SK-N-SH (cell line): ENCODE measurements at regions not wholly inside any gene's neighbourhood (a gene's known extent, or its start where the extent isn't known, plus 50 kb on each side); places are given as distances from the start of the nearest gene placed in this dataset.

Experiments used
- CTCF ChIA-PET: fragments of 300-600, 350-600 bp; formaldehyde crosslinking; extraction: SDS; loops from one replicate; lab custom pipeline; 2021; lab: Yijun Ruan, JAX
- POLR2A ChIA-PET: fragments of 350-600 bp; sonication (Branson Sonifier 250); formaldehyde crosslinking; extraction: SDS; loops from one replicate; lab custom pipeline; 2020; ENCODE audit warnings: antibody characterized with exemption, inconsistent platforms; lab: Yijun Ruan, JAX
- DNase-seq: peaks from one replicate; pipeline ENCODE4 v3.0.0; 2012
- H2AFZ ChIP-seq: fragments of 200-600 bp; sonication (generic); 2 replicates; pipeline ENCODE4 v1.8.1; 2016; ENCODE audit warnings: antibody characterized with exemption, mild to moderate bottlenecking, low read depth
- H3F3A ChIP-seq: fragments of 200-600 bp; sonication (generic); replicated peaks from 2 replicates; pipeline ENCODE3; 2016; ENCODE audit warnings: antibody characterized with exemption, mild to moderate bottlenecking; ENCODE audit not compliant: insufficient read depth
- H3K27ac ChIP-seq, 2 experiments: fragments of 200-500 bp in 1 of 2; fragments of 200-600 bp in 1 of 2; sonication (Bioruptor generic) in 1 of 2; sonication (generic), shearing (Covaris generic) in 1 of 2; 2 replicates each; pipeline versions ENCODE4 v1.5.1 to v1.6.1; 2014 to 2016; ENCODE audit warnings: low read depth in 2 of 2, inconsistent platforms in 1 of 2, low read length in 1 of 2, mild to moderate bottlenecking in 1 of 2, mixed read lengths in 1 of 2
- H3K27me3 ChIP-seq: fragments of 200-600 bp; sonication (generic), shearing (Covaris generic); 2 replicates; pipeline ENCODE4 v1.6.1; 2016; ENCODE audit warnings: mixed run types; ENCODE audit not compliant: insufficient read depth
- H3K36me3 ChIP-seq, 2 experiments: fragments of 200-500 bp in 1 of 2; fragments of 200-600 bp in 1 of 2; sonication (Bioruptor generic) in 1 of 2; sonication (generic) in 1 of 2; replicated peaks in 1 of 2; 2 replicates each; pipeline versions ENCODE3 to v1.5.1; 2014 to 2016; ENCODE audit warnings: low read length in 1 of 2, mild to moderate bottlenecking in 1 of 2; ENCODE audit not compliant: insufficient read depth in 2 of 2, control insufficient read depth in 1 of 2
- H3K4me1 ChIP-seq, 2 experiments: fragments of 200-500 bp in 1 of 2; fragments of 200-600 bp in 1 of 2; sonication (Bioruptor generic) in 1 of 2; sonication (generic), shearing (Covaris generic) in 1 of 2; 2 replicates each; pipeline versions ENCODE4 v1.5.1 to v1.6.1; 2014 to 2016; ENCODE audit warnings: low read depth in 1 of 2, low read length in 1 of 2, mixed run types in 1 of 2; ENCODE audit not compliant: insufficient read depth in 2 of 2, control insufficient read depth in 1 of 2
- H3K4me2 ChIP-seq: fragments of 200-600 bp; sonication (generic), shearing (Covaris generic); 2 replicates; pipeline ENCODE4 v1.6.1; 2017; ENCODE audit warnings: mixed run types
- H3K4me3 ChIP-seq, 2 experiments: fragments of 200-500 bp in 1 of 2; fragments of 200-600 bp in 1 of 2; sonication (Bioruptor generic) in 1 of 2; sonication (generic), shearing (Covaris generic) in 1 of 2; 2 replicates each; pipeline versions ENCODE4 v1.5.1 to v1.8.1; 2014 to 2016; ENCODE audit warnings: low read depth in 2 of 2, inconsistent platforms in 1 of 2, low read length in 1 of 2, mild to moderate bottlenecking in 1 of 2, mixed read lengths in 1 of 2, moderate library complexity in 1 of 2
- H3K79me2 ChIP-seq: fragments of 200-600 bp; sonication (generic); 2 replicates; pipeline ENCODE4 v1.8.1; 2017; ENCODE audit warnings: mild to moderate bottlenecking; ENCODE audit not compliant: insufficient read depth
- H3K9ac ChIP-seq: fragments of 200-600 bp; sonication (generic); 2 replicates; pipeline ENCODE4 v1.6.1; 2017; ENCODE audit warnings: mixed run types
- H3K9me2 ChIP-seq: fragments of 200-600 bp; sonication (generic); 2 replicates; pipeline ENCODE4 v1.6.1; 2017; ENCODE audit warnings: mixed run types
- H3K9me3 ChIP-seq: fragments of 200-600 bp; sonication (generic); 2 replicates; pipeline ENCODE4 v1.6.1; 2017; ENCODE audit warnings: mixed run types, mild to moderate bottlenecking, moderate library complexity
- H4K20me1 ChIP-seq: fragments of 200-600 bp; sonication (generic); 2 replicates; pipeline ENCODE4 v1.6.1; 2017; ENCODE audit warnings: mild to moderate bottlenecking, mixed run types; ENCODE audit not compliant: insufficient read depth
- CHD2 ChIP-seq: fragments of 150-350 bp; IDR thresholded peaks from 2 replicates; pipeline ENCODE4 v1.6.1; 2018; ENCODE audit warnings: low read length; ENCODE audit not compliant: partially characterized antibody
- CTCF ChIP-seq: fragments of 200-600 bp; sonication (generic); IDR thresholded peaks from 2 replicates; pipeline ENCODE4 v1.6.1; 2017; ENCODE audit warnings: antibody characterized with exemption, mild to moderate bottlenecking, moderate library complexity
- ELF1 ChIP-seq: IDR thresholded peaks from 2 replicates; pipeline ENCODE4 v1.4.0; 2012
- EP300 ChIP-seq, 2 experiments: IDR thresholded peaks; 2 replicates each; pipeline versions ENCODE4 v1.4.0 to v1.6.1; 2012; ENCODE audit warnings: borderline replicate concordance in 1 of 2, low read depth in 1 of 2, low read length in 1 of 2
- FOSL2 ChIP-seq: IDR thresholded peaks from 2 replicates; pipeline ENCODE4 v1.4.0; 2012; ENCODE audit warnings: low read depth, mild to moderate bottlenecking, moderate library complexity, borderline replicate concordance
- FOXJ3 ChIP-seq: sonication (generic); formaldehyde crosslinking; IDR thresholded peaks from 2 replicates; pipeline ENCODE4 v1.5.1; 2020; ENCODE audit warnings: mild to moderate bottlenecking, missing genetic modification reagents
- GATA2 ChIP-seq: sonication (generic); formaldehyde crosslinking; IDR thresholded peaks from 2 replicates; pipeline ENCODE4 v1.5.0; 2020; ENCODE audit warnings: mild to moderate bottlenecking, missing genetic modification reagents
- MEF2A ChIP-seq: IDR thresholded peaks from 2 replicates; pipeline ENCODE4 v1.4.0; 2012; ENCODE audit warnings: low read depth, borderline replicate concordance
- NRF1 ChIP-seq: IDR thresholded peaks from 2 replicates; pipeline ENCODE4 v1.6.1; 2012; ENCODE audit warnings: low read depth, mild to moderate bottlenecking, low read length
- POLR2AphosphoS5 ChIP-seq: IDR thresholded peaks from 2 replicates; pipeline ENCODE4 v1.6.1; 2012; ENCODE audit warnings: low read depth, low read length
- RAD21 ChIP-seq: IDR thresholded peaks from 2 replicates; pipeline ENCODE4 v1.6.1; 2012; ENCODE audit warnings: mild to moderate bottlenecking, low read length
- RFX5 ChIP-seq: IDR thresholded peaks from 2 replicates; pipeline ENCODE4 v1.6.1; 2012; ENCODE audit warnings: mild to moderate bottlenecking, improper control_type of control experiment, low read length
- RXRA ChIP-seq: IDR thresholded peaks from 2 replicates; pipeline ENCODE4 v1.4.0; 2012; ENCODE audit warnings: low read depth, mild to moderate bottlenecking, borderline replicate concordance
- SIN3A ChIP-seq: IDR thresholded peaks from 2 replicates; pipeline ENCODE4 v1.6.1; 2012; ENCODE audit warnings: low read depth, mild to moderate bottlenecking, low read length, moderate library complexity, borderline replicate concordance
- SMC3 ChIP-seq: IDR thresholded peaks from 2 replicates; pipeline ENCODE4 v1.6.1; 2012; ENCODE audit warnings: low read depth, low read length, improper control_type of control experiment
- TCF12 ChIP-seq: IDR thresholded peaks from 2 replicates; pipeline ENCODE4 v1.4.0; 2012
- WGBS: methylation state at CpG from one replicate; pipeline ENCODE4 v1.1.6; 2017; ENCODE audit warnings: low lambda C conversion rate; 5-methylcytosine and 5-hydroxymethylcytosine counted together
- TF ChIP-seq, protein P1 (sequence below): fragments of 150-350 bp; IDR thresholded peaks from 2 replicates; pipeline ENCODE4 v1.6.1; 2017; ENCODE audit warnings: antibody characterized with exemption, low read length, low read depth, borderline replicate concordance
- TF ChIP-seq, protein P2 (sequence below): IDR thresholded peaks from 2 replicates; pipeline ENCODE4; 2012

DNA sequence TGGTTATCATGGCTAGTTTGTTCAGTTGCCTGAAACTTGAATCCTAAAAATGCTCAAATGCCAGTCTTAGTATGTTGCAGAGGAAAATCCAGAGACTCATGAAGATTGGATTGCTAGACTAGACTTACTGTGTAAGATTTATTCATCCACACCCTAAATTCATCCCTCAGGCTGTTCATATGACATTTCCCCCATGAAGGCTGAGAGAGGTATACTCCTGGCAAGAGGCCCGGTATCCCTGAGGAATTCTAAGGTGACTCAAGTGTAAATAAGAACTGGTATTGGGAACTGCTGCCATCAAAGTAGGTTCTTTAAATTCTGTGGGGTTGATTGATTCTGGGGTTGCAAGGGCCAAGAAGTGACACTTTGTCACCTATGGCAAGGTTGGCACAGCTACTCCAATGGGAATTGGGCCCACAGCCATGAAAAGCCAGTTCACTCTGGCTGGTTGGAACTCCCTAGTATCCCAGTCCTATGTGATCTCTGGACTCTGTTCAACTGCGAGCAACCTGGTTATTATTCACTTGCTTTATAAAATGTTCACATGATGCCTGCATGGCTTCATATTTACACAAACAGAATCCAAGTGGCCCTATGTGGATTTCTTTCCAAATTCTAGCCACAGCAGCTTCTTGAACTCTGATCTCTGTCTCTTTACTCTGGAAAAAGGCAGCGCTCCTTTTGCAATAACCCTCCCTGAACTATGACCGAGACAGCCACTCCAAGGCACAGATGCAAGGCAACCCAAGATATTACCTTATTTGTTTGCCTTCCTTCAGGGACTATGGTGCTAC lies 429.1 kb downstream of the CBLN2 start:
- Histone ChIP-seq H2AFZ (no peak overlapping the region), H3K4me1 (no peaks in the 10 kb centered on the region), H3K79me2 (no peaks in the 10 kb centered on the region), H3K9me3 (no peaks in the 10 kb centered on the region), H4K20me1 (no peaks in the 10 kb centered on the region), H3K4me3 (no peak overlapping the region), H3K4me2 (no peak overlapping the region), H3K36me3 (no peaks in the 10 kb centered on the region), H3K27ac (no peak overlapping the region), H3K27me3 (no peaks in the 10 kb centered on the region), H3K9me2 (no peaks in the 10 kb centered on the region)
- 67% methylated on average over 4 of the region's 4 CpGs for WGBS
- POLR2A ChIA-PET = no interaction called here
- no peak for DNase-seq
- CTCF ChIA-PET = no interaction called here
- no peak for TF ChIP-seq POLR2AphosphoS5
- no peak for TF ChIP-seq TCF12
- no peak for TF ChIP-seq FOSL2
- TF ChIP-seq CTCF = no peak
- TF ChIP-seq RXRA = no peak
- TF ChIP-seq GATA2 = no peak
- TF ChIP-seq EP300 (IDR thresholded peaks at IDR 0.05; ENCODE audit: borderline replicate concordance in 1 of 2, low read depth in 1 of 2, low read length in 1 of 2) = no peak
- no peak for TF ChIP-seq RFX5
- TF ChIP-seq RAD21 = no peak
- TF ChIP-seq, protein P1, sequence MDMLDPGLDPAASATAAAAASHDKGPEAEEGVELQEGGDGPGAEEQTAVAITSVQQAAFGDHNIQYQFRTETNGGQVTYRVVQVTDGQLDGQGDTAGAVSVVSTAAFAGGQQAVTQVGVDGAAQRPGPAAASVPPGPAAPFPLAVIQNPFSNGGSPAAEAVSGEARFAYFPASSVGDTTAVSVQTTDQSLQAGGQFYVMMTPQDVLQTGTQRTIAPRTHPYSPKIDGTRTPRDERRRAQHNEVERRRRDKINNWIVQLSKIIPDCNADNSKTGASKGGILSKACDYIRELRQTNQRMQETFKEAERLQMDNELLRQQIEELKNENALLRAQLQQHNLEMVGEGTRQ = no peak
- TF ChIP-seq, protein P2, sequence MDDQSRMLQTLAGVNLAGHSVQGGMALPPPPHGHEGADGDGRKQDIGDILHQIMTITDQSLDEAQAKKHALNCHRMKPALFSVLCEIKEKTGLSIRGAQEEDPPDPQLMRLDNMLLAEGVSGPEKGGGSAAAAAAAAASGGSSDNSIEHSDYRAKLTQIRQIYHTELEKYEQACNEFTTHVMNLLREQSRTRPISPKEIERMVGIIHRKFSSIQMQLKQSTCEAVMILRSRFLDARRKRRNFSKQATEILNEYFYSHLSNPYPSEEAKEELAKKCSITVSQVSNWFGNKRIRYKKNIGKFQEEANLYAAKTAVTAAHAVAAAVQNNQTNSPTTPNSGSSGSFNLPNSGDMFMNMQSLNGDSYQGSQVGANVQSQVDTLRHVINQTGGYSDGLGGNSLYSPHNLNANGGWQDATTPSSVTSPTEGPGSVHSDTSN = no peak
- no peak for TF ChIP-seq MEF2A
- no peak for TF ChIP-seq SMC3
- TF ChIP-seq NRF1 = no peak
- TF ChIP-seq ELF1 = no peak
- no peak for TF ChIP-seq FOXJ3
- TF ChIP-seq CHD2 = no peak
- TF ChIP-seq SIN3A = no peak
- TF ChIP-seq, all 33 proteins: peak for 0
- no peak overlapping the region for H3K9ac ChIP-seq
- no peaks in the 10 kb centered on the region for H3F3A ChIP-seq
